ENCODE measurements at regions not wholly inside any gene's neighbourhood (a gene's known extent, or its start where the extent isn't known, plus 50 kb on each side); places are given as distances from the start of the nearest gene placed in this dataset.
"Not testable (repeated sequence)": the region's sequence is repeated elsewhere in the genome, so short reads cannot be mapped to it uniquely, and the experiment has no call there.

DNA sequence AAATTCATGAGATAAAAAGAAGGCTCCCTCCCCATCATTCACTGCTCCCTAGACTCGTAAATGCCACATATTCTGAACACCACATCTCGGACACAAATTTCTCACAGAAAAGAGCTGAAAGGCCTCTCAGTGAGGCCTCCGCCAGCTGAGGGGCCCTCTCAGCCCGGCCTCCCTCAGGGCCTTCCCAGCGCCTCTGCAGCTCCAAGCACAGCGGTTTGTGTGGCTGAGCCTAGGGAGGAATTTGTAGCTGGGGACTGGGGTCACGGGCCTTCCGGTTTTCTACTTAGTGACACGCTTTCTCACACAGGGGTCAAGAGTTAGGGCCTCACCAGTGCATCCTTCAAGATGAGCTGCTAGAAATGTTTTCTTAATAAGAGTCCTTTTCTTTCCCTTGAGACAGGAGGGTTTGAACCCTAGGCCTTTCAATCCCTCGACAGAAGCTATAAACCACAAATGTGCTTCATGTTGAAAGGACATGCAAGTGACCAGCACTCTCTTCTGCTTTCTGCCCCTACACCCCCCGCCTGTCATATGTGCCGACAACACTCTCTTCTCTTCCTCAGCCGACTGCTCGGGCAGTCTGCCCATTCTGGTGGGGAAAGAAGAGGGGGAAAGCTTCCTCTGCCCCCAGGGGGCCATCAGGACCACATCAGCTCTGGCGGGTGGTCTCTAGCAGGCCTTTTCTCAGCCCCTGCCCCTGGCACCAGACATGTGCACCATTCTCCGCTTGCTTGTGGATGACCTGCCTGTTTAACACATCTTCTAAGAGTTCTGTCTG is 104.9 kb downstream of the CHIC2 start:
- no peak for DNase-seq

DNA sequence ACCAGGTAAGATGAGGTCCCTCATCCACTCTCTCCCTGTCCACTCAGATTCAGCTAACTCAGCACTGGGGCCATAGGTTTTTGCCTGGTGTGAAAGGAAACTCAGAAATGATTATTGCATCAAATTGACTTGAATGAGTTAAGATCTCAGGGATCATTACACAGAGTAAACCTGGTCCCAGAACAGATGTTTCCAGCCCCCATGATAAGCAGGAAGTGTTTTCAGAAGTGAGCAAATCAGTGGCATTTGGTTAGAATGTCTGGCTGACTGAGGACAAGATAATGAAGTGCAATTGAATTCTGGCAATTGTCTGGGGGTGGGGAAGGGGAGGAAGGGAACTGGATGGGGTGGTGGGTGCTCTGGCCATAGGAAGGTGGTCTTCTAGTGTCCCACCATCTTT is 108.0 kb downstream of the CHIC2 start:
- DNase-seq = no peak

DNA sequence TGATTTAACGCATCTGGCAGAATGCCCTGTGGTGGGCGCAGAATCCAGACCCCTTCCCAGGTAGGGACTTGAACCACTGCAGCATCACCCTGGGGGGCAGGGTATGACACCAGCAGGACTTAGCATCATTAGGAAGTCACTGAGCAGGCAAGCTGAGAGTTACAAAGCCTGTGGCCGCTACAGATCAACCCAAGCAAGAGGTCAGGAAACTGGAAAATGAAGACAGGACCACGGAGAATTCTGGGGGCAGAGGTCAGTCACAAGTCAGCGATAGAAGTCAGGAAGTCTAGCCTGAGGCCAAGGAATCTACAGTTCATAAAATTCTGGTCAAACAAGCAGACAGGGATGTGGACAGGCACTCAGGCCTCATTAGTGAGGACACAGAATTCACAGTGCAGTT is 108.4 kb downstream of the CHIC2 start:
- DNase-seq = no peak

DNA sequence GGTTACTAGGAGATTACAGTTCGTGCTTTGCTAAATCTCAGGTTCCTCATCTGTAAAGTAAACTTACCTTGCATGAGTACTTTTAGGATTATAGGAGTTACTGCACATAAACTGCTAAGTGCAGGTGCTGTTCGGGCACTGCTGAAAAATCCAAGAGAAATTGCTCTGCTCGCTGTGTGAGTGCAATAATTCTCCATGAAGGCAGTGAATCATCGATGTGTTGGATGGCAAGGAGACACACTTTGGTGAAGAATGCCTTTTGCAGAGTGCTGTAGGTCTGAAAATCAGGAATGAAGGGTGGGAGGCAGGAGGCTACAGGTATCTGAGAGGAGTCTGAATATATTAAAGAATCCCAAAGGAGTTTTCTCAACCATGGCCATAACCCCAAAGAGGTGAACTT is 113.0 kb downstream of the CHIC2 start:
- DNase-seq = no peak

DNA sequence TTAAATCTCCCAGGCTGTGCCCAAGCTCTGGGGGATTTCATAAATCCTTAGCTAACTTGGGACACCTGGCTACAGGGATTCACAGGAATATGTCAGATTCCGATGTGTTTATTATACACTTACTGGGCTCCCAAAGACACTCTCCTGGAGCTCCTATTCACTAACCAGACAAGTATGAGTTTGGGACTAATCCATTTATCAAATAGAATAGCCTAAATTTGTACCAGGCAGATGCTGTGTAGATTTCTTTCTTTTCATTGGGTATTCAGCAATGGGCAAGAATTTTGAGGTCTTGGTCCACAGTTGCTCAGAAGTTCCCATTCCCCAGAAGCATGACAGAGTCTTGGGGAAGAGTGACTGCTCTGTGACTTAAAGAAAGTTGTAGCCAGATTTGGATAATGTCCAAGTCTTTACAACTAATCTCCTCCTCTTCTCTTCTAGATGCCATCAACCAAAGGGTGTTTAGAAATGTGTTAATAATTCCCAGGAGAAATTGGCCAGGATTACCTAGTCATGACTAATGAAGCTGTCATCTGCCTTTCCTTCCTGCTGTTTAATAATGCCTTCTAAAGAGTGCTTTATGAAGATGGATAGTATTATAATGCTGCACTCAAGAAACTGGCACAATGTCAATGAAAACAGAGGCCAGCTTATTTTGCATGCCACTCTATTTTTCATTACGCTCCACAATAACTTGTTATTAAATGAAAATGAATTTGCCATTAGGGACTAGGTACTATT is 120.9 kb downstream of the CHIC2 start:
- DNase-seq = no peak

DNA sequence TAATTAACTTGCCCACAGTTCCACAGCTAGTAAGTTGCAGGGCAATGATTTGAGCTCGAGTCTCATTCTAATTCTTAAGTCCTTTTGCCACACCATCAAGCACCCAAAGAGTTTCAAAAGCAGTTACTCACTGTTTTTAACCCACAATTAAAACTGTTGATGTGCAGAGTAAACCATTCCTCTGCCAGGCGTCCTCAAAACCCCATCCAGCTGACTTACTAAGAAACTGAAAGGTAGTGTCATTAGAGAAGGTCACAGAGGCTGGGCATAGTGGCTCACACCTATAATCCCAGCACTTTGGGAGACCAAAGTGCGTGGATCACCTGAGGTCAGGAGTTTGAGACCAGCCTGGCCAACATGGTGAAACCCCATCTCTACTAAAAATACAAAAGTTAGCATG is 121.7 kb downstream of the CHIC2 start:
- no peak for DNase-seq

DNA sequence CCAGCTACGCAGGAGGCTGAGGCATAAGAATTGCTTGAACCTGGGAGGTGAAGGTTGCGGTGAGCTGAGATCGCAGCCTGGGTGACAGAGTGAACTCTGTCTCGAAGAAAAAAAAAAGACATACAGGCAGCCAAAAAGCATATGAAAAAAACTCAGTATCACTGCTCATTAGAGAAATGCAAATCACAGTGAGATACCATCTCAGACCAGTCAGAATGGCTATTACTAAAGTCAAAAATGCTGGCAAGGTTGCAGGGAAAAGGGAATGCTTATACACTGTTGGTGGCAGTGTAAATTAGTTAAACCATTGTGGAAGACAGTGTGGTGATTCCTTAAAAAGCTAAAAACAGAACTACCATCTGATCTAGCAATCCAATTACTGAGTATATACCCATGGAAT is 123.1 kb downstream of the CHIC2 start:
- no peak for DNase-seq

DNA sequence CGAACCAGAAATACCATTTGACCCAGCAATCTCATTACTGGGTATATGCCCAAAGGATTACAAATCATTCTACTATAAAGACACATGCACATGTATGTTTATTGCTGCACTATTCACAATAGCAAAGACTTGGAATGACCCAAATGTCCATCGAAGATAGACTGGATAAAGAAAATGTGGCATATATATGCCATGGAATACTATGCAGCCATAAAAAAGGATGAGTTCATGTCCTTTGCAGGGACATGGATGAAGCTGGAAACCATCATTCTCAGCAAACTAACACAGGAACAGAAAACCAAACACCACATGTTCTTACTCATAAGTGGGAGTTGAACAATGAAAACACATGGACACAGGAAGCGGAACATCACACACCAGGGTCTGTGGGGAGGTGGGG is 124.5 kb downstream of the CHIC2 start:
- DNase-seq = not testable (repeated sequence)

DNA sequence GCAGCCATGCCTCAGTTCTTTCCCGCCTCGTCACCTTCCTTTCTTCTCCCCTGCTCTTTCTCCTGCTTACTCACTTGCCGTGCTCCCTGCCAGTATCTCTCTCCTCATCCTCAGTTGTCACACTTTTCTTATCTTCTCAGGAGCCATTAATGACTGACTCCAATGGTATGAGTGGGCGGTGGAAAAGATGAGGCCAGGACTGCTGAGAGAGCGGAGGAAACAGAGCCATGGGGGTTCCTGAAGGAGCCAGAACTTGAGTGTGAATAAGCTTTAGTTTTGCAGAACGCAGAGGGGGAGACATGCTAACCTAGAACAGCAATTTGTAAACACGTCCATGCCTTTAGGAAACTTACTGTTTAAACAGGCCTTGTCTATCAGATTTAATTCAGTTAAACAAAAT is 126.5 kb downstream of the CHIC2 start:
- no peak for DNase-seq

DNA sequence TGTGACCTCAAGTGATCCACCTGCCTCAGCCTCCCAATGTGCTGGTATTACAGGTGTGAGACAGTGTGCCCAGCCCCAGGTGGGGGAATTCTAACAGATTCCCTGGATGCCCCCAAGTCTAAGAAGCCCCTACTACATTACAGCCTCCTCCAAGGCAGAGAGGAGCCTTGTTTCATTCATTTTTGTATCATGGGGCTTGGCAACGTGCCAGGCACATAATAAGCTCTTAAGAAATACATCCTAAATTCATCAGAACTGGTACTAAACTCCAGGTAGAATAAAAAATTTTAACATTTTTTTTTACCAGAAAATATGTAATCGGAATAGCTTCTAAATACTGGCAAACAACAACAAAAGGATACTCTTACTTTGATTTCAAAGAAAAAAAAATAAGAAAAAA is 127.1 kb downstream of the CHIC2 start:
- no peak for DNase-seq

DNA sequence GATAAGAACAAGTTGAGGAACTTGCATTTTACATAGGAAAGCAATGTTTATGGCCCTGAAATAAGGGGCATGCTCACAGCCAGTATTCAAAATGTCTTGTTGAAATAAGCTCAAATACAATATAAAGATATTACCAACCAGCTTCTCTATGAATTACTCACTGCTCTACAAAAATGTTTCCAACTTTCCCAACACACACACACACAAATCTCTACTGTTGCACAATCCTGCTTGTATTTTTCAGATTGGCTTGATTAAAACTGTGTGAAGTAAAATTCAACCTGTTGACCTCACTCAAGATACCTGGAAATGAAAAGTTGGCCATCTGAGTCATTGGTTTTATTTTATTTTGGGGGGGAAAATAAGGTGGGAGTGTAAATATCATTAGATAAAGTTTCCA is 128.6 kb downstream of the CHIC2 start:
- DNase-seq = no peak

DNA sequence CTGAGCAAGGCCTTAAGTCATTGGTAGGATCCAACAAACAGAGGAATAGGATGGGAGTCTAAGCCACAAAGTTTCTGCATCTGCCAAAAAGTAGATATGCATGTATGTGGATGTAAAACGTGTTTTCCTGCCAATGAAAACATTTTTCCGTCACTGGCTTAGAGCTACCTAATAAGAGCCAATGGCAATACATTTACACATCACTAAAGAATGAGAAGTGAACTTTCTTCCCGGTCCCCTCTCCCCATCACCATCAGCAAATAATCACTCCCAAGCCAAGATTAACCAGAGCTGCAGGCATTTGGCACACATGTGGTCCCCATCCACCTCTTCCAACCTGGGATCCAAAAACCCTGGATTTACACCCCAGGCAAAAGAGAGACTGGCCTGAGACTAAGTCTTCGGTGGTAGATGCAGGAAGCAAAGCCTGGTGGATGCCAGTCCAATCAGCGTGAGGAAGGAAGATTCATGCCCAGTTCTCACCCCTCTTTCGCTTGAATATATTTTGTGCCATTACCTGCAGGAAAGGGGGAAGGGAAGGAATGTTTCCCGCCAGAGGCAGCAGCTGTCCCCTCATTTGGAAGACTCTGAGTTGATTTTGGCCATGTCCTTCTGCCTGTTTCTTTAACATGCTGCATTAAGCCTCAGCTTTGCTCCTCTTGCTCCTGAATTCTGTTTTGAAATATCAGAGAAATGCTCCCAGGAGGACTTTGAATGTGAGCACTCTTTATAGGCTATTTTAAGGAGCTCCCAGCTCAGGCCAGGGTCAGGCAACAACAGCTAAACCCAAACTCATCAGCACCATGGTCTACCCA is 131.4 kb downstream of the CHIC2 start:
- DNase-seq = no peak

DNA sequence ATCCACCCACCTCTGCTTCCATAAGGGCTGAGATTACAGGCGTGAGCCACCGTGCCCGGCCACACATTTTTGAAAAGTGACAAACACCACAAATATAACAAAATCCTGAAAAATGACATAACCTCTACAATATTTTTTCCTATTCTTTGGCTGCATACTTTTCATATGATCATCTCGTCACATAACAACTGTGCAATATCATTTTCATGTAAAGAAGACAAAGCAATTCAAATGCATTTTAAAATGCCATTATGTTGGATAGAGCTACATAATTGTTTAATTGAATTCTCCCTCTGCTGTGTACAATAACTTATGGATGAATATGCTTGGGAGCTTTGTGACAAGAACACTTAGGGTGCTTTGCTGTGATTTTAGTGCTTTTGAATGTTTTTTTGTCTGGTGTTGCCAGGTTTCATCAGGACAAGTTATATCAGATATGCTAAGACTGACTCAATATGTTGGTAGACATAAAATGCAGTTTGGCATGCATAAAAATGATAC is 132.9 kb downstream of the CHIC2 start:
- no peak for DNase-seq

DNA sequence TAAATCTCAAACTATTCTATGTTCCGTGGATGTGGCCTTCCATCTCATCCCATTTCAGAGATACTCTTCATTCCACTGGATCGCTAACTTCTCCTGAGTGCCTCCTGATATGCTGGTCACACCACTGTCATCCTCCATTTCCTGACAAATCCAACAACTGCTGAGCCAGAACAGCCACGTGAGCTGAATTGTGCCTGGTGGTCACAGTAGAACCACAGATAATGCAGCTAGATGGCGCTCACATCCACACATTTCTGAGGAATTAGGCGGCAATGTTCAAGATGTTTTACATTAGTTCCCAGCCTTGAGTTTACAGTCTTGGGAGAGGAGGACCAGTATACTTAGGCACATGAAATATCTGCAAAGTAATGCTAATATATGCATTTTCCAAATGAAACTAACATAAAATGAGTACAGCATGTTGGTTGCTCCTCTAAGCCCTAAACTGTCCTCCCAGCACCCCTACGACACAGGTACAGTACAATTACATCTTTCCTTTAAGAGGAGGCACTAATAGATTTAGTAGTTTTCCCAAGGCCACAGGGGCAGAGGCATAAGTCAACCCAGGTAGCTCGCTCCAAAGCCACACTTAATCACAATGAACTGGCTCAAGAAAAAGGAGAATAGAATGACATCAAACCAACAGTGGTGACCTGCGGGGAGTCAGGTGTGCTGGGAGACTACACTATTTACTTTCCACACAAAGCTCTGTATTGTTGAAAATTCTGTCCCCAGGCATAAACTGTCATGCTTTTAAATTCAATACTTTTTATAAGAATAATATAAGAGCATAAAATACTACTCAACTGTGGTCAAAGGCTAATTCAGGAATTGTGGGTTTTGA is 134.2 kb downstream of the CHIC2 start:
- DNase-seq = peak; percentile 57

DNA sequence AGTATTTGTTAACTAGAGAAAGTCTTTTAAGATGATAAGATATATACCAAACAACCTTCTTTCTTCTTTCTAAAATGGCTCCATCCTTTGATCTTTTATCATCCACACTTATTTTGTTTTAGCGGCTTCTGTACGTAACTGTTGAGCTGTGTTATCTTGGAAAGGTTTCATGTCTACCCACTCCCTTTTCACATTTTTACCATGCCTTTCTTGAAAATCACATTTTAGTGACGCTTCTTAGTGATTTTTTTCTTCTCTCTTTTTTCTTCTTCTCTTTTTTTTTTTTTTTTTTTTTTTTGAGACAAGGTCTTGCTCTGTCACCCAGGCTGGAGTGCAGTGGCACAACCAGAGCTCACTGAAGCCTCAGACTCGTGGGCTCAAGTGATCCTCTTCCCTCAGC is 135.1 kb downstream of the CHIC2 start:
- no peak for DNase-seq

DNA sequence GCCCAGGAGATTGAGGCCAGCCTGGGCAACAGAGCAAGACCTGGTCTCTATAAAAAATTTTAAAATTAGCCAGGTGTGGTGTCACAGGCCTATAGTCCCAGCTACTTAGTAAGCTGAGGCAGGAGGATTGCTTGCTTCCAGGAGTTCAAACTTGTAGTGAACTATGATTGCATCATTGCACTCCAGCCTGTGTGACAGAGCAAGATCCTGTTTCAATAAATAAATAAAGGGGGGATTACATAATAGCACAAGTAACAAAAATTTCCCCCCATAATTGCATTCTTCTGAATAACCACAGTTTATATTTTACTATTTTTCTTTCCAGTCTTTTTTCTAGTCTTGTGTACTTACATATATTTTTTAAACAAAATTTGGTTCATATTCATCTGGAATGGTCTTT is 135.6 kb downstream of the CHIC2 start:
- DNase-seq = no peak

DNA sequence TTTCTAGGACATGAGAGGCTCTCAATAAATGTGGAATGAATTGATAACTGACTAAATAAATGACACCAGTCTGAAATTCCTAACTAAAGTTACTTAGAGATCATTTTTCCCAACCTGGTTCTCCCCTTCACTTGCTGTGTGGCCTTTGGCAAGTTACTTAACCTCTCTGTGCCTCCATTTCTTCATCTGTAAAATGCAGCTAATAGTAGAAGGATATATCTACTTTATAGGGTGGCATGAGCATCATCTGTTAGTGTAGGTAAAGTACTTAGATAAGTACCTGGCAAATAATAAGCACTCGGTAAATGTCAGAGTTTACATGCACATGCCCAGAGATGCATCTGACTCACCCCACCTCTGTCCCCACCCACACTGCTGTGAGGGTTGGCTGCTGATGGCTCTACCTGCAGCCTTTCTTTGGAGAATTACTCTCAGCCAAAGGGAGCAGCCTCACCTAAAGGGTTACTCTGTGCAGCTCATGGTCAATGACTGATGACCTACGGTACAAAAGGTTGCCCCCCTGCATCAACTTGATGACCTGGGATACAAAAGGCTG is 139.3 kb downstream of the CHIC2 start:
- DNase-seq = no peak

DNA sequence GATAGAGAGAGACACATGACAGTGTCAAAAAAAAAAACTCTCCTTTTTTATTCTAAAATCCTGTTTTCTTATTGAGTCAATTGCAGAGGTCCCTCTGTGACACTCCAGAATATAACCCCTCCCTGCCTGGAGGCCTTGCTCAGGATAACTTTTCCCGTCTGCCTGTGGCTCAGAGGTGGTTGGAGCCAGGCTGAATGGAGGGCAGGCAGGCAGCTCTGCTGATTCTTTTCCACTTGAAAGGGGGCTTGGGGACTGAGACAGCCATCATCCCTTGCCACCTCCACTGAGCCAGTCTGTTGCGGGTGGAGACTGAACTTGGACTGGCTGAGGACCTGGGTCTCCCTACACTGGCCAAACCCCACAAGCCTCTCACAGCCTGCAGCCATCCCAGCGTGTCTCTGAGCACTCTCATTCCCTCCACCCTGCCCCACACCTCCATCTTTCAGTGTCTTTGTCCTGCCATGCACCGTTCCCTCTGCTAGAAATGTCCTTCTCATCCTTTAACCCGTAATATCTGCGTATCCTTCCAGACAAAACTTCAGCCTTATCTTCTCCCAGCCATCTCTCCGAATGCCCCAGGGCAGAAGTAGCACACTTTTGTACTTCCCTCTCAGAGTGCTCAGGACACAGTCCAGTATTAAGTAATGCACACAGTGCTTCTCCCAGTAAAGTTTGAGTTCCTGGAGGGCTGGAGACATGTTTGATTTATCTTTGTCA is 139.9 kb downstream of the CHIC2 start:
- no peak for DNase-seq

DNA sequence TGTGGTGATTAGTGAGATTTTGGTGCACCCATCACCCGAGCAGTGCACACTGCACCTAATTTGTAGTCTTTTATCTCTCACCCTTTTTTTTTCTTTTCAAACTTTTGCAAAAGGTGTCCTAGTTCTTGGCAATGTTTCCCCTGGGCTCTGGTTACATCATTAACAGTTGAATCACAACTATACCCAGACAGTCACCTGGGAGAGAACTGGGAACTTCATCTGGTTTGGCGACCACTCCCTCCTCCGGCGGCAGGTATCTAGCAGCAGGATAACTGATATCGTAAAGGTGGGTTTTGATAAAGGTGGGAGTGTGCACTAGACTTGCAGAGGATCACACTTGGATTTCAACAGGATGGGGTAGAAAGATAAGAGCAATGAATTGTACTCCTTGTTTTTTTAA is 140.5 kb downstream of the CHIC2 start:
- no peak for DNase-seq

DNA sequence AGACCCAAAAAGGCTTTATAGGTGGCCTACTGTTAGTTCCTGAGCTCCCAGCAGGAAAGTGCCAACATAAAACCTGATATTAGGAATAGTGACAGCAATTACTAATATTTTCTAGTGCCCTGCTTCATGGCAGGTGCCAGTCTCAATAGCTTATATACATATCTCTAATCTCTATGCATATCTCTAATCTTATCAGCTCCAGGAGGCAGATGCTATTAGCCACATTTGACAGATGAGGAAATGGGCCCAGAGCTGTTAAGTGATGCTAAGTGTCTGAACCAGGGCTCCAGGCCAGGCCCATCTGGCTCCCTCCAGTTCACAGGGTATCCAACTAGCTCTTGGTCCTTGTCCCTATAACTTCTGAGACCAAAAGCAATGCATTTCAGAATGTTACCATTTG is 142.5 kb downstream of the CHIC2 start:
- no peak for DNase-seq

DNA sequence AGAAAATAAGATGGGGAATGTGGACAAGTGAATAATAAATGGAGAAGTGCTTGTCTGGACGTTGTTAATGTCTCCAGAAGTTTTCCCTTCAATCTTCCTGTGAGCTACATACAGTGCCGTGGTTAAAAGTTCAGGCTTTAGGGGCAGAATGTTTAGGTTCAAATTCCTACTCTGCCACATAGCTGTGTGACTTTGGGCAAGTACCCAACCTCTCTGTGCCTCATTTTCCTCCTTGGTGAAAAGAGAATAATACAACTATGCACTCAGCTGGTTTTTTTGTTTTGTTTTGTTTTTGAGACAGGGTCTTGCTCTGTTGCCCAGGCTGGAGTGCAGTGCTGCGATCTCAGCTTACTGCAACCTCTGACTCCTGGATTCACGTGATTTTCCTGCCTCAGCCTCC is 143.5 kb downstream of the CHIC2 start:
- DNase-seq = no peak

DNA sequence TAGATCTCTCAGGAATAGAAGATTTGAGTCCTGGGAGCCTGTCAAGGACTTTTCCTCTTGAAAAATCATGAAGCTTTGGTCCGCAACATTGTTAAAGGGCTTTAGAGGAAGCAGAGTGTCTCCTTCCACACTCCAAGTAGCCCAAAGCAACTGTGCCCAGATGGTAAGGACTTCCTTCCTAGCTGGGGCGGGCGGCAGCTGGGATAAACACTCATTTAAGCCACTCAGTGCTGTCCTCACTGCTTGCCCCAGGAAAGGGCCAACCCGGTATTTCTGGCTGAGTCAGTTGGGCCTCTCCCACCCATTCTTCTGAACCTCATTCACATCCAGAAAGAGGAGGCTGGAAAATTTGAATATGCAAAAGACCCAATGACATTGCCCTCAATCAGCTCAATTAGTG is 144.3 kb downstream of the CHIC2 start:
- no peak for DNase-seq
